ENCODE measurements at regions not wholly inside any gene's neighbourhood (a gene's known extent, or its start where the extent isn't known, plus 50 kb on each side); places are given as distances from the start of the nearest gene placed in this dataset.
"Not testable (repeated sequence)": the region's sequence is repeated elsewhere in the genome, so short reads cannot be mapped to it uniquely, and the experiment has no call there.

- no peak for DNase-seq
Observed at GRCh38 chr10:84948644-84949043, 620.3 kb downstream of the CCSER2 start.

- no peak for DNase-seq
Observed at GRCh38 chr10:84951616-84952015, 623.2 kb downstream of the CCSER2 start.

GRCh38 chr10:84957427-84957826 is 629.0 kb downstream of the CCSER2 start:
- DNase-seq: no peak

GRCh38 chr10:84965468-84965867 is 637.1 kb downstream of the CCSER2 start:
- no peak for DNase-seq

- no peak for DNase-seq
Observed at GRCh38 chr10:84966708-84967441, 638.5 kb downstream of the CCSER2 start.

GRCh38 chr10:84969297-84969696 is 640.9 kb downstream of the CCSER2 start:
- not testable (repeated sequence) for DNase-seq

- no peak for DNase-seq
Observed at GRCh38 chr10:84987039-84987438, 658.6 kb downstream of the CCSER2 start.

- no peak for DNase-seq
Observed at GRCh38 chr10:84988011-84988410, 659.6 kb downstream of the CCSER2 start.

- DNase-seq: no peak
Observed at GRCh38 chr10:84990713-84991112, 662.3 kb downstream of the CCSER2 start.

GRCh38 chr10:84991301-84991700 is 662.9 kb downstream of the CCSER2 start:
- no peak for DNase-seq

GRCh38 chr10:84993251-84994035 is 665.1 kb downstream of the CCSER2 start:
- no peak for DNase-seq

- no peak for DNase-seq
Observed at GRCh38 chr10:84994722-84995121, 666.3 kb downstream of the CCSER2 start.

- DNase-seq: no peak
Observed at GRCh38 chr10:84996580-84996979, 668.2 kb downstream of the CCSER2 start.

GRCh38 chr10:84997870-84998269 is 669.5 kb downstream of the CCSER2 start:
- DNase-seq: no peak

GRCh38 chr10:84999929-85000328 is 671.5 kb downstream of the CCSER2 start:
- no peak for DNase-seq

- DNase-seq: no peak
Observed at GRCh38 chr10:85003083-85003482, 674.7 kb downstream of the CCSER2 start.

GRCh38 chr10:85008488-85009184 is 680.2 kb downstream of the CCSER2 start:
- DNase-seq: no peak

GRCh38 chr10:85012305-85012704 is 683.9 kb downstream of the CCSER2 start:
- no peak for DNase-seq

GRCh38 chr10:85026878-85027467 is 698.6 kb downstream of the CCSER2 start:
- no peak for DNase-seq

GRCh38 chr10:85032981-85033380 is 704.6 kb downstream of the CCSER2 start:
- DNase-seq: no peak

GRCh38 chr10:85036661-85037060 is 708.3 kb downstream of the CCSER2 start:
- no peak for DNase-seq

GRCh38 chr10:85039311-85039710 is 710.9 kb downstream of the CCSER2 start:
- no peak for DNase-seq

- no peak for DNase-seq
Observed at GRCh38 chr10:85043207-85043606, 714.8 kb downstream of the CCSER2 start.
